Fibroblast of mammary gland (primary cell): ENCODE measurements at regions not wholly inside any gene's neighbourhood (a gene's known extent, or its start where the extent isn't known, plus 50 kb on each side); places are given as distances from the start of the nearest gene placed in this dataset.

Experiments
- DNase-seq: peaks from one replicate; pipeline ENCODE4 v3.0.0-alpha.2; 2010; ENCODE audit warnings: low read depth
- H3K4me3 ChIP-seq: 2 replicates; pipeline ENCODE4 v1.5.1; 2011; ENCODE audit warnings: low read depth, mild to moderate bottlenecking, low read length, moderate library complexity; ENCODE audit not compliant: control insufficient read depth
- TF ChIP-seq, protein P1 (sequence below): conservative IDR thresholded peaks from 2 replicates; pipeline ENCODE4 v1.5.1; 2011; ENCODE audit warnings: low read depth, low read length, inconsistent platforms; ENCODE audit not compliant: control insufficient read depth, insufficient read depth

DNA sequence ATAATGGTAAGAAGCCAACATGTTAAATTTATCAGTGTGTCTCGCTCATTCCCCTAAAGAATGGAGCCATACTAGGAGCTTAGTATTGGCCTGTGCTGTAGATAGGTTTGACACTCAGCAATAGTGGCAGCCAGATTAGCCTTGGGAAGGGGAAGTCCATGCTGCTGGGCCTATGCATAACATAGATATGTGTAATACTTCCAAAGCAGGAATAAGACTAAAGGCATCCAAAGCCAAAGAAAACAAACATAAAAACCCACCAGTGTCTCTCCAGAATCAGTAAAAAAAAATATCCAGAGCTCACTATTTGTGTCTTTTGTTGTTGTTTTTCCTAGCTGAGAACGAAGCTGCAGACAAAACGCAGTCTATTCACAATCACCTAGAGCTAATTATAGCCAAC is 104.2 kb upstream of the STXBP5 start:
- TF ChIP-seq, protein P1, sequence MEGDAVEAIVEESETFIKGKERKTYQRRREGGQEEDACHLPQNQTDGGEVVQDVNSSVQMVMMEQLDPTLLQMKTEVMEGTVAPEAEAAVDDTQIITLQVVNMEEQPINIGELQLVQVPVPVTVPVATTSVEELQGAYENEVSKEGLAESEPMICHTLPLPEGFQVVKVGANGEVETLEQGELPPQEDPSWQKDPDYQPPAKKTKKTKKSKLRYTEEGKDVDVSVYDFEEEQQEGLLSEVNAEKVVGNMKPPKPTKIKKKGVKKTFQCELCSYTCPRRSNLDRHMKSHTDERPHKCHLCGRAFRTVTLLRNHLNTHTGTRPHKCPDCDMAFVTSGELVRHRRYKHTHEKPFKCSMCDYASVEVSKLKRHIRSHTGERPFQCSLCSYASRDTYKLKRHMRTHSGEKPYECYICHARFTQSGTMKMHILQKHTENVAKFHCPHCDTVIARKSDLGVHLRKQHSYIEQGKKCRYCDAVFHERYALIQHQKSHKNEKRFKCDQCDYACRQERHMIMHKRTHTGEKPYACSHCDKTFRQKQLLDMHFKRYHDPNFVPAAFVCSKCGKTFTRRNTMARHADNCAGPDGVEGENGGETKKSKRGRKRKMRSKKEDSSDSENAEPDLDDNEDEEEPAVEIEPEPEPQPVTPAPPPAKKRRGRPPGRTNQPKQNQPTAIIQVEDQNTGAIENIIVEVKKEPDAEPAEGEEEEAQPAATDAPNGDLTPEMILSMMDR = no peak
- peak; percentile 77 for DNase-seq
- no peak overlapping the region for H3K4me3 ChIP-seq

DNA sequence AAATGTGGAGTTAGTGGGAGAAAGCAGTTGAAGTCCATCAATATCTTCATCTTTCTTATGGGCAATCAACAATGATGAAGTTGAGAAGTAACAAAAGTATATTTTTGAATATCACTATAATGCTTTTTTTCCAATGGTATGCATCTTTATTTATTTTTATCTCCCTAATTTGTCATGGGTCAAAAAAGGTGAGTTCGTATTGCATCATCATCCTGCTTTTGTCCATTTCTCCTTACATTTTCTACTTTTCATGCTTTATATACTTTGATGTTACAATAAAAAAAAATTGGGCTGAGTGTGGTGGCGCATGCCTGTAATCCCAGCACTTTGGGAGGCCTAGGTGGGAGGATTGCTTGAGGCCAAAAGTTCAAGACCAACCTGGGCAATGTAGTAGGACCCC is 101.2 kb upstream of the STXBP5 start:
- DNase-seq = no peak
- TF ChIP-seq, protein P1 = no peak
- no peak overlapping the region for H3K4me3 ChIP-seq

DNA sequence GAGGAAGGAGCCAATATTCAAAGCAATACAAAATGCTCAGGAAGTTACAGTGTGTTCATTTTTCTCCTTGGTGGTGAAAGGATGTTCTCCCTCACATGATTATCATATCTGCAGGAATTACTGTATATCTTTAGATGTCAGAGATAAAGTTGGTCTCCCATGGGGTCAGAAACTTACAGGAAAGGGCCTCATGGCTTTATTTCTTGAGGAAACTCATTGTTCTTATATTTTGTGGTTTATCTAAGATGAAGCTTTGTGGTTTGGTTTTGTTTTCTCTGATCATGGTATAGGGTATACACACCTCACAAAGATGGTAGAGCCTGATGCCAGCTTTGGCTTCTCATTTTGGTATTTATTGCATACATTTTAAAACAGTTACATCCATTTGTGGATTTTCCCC is 100.5 kb upstream of the STXBP5 start:
- DNase-seq = no peak
- no peak overlapping the region for H3K4me3 ChIP-seq
- TF ChIP-seq, protein P1 = no peak

DNA sequence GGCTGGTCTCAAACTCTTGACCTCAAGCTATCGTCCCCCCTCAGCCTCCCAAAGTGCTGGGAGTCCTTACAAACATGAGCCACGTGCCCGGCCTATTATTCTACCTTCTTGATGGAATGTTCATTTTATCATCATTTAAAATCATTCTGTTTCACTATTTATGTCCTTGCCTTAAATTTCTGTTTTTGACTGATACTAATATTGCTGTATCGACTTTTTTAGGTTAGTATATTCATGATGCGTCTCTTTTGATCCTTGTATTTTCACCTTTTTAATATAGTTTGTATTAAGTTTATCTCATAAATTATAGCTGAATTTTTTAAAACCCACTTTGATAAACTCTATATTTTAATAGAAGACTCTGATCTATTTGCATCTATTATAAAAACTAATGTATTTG is 98.4 kb upstream of the STXBP5 start:
- H3K4me3 ChIP-seq = no peak overlapping the region
- TF ChIP-seq, protein P1 = no peak
- DNase-seq = no peak

DNA sequence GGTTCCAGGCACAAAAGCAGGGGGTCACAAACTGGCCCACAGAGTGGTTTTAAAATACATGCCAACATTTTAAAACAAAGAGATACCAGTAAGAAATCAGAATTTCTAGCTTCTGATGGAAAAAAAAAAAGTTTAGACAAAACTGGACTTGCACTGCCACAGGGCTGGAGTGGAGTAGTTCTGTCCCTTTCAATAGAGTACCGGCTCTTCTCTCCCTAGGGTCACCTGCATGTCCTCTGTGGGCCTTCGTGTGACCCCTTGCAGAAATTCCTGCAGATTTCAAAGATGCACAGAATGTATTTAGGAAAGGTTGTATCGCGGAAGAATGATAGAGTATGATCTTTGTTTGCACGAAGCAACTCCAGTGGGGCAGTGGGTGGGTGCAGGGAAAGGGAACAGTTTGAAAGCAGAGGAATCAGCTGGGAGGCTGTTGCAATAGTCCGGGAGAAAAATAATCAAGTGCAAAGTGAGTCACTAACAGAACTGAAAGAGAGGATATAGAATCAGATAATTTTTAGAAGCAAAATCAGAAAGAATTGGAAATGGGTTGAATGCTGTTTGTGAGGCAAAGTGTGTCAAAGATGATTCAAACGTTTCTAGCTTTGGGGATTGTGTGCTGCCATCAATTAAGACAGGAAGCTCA is 97.3 kb upstream of the STXBP5 start:
- TF ChIP-seq, protein P1 = no peak
- DNase-seq = peak; percentile 66
- no peak overlapping the region for H3K4me3 ChIP-seq

DNA sequence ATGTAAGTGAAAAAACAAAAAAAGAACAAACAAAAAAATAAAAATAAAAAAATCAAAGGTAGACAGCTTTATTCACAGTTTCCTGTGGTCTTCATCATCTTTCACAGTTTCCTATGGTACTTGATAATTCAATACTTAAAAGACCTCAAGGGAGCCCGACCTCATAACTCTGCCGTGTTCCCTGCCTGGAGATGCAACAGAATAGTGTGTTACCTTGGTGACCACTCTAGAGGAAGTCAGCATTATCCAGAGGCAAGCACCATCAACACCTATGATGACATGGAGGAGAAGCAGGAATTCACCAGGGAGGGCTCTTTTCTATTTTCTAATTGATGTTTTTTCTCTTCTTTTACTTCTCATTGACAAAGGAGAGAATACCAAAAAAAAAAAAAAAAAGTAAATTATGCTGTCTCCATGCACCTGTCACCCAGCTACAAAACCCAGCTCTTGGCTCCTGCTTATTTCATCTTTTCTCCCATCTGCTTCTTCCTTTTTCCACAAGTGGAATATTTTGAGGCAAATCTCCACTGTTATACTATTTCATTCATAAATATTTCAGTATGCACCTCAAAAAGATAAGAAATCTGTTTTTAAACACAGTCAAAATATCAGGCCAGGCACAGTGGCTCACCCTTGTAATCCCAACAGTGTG is 95.8 kb upstream of the STXBP5 start:
- no peak for DNase-seq
- H3K4me3 ChIP-seq = no peak overlapping the region
- TF ChIP-seq, protein P1 = no peak
